ENCODE measurements at regions not wholly inside any gene's neighbourhood (a gene's known extent, or its start where the extent isn't known, plus 50 kb on each side); places are given as distances from the start of the nearest gene placed in this dataset.

DNA sequence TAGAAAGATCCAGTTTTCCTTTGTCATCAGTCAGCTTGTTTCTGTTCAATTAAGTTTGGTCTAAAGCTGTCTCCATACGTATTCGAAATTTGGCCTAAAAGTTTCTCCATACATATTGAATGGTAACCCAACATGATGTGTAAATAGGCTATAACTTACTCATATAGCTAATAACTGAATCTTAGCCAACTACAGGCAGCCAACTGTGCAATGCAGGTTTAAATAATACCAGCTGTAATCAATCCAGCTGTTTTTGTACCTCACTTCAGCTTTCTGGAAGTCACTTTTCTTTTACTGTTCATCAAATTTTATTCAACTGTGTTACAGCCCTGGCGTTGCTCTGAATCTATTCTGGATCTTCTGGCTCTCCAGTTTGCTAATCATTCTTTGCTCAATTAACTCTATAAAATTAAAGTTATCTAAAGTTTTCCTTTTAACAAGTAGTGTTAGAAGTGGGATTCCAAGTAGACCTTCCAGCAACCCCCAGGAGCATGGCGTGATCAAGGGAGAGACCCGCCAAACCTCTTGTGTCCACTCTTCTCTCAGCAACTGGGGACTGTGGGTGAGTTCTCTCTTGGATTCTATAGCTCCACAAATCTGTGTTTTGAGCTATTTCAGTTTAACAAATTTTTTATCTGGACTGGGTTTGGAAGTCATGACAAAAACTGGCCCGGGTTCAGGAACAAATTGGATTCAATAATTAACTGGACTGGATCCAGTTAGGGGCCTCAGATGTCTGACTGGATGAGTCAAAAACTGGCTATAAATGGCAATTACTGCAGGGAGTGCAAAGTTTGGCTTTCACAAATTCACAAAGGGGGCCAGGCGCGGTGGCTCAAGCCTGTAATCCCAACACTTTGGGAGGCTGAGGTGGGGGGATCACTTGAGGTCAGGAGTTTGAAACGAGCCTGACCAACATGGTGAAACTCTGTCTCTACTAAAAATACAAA lies 329.7 kb upstream of the ST6GAL2 start:
- Mint-ChIP-seq H3K4me1 (no peaks in the 10 kb centered on the region), H3K36me3 (no peaks in the 10 kb centered on the region), H3K9me3 (peaks cover 0 to 2% of the 10 kb centered on the region in 2 donors), H3K27ac (no peak overlapping the region), H3K4me3 (no peak overlapping the region), H3K27me3 (peaks cover 0 to 5% of the 10 kb centered on the region in 2 donors)
- ATAC-seq (replicated peaks), result no peak
- DNase-seq, result no peak

DNA sequence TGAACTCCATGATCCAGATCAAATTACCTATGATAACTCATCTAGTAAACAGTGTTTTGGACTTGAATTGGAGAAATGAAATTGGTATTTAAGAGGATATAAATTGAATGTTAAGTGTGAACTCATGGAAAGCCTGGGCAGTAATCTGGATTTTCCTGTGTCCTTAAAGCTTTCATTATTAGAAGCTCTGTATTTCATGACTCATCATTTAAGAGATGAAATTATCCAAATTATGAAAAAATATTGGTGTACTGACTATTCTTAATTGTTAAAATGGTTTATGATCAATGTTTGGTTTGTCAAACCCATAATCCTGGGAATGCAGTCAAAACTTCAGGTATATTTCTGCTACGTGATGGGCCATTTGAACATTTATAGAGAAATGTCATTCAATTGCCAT lies 332.2 kb upstream of the ST6GAL2 start:
- no peak overlapping the region for H3K27ac Mint-ChIP-seq
- H3K36me3 Mint-ChIP-seq, result no peaks in the 10 kb centered on the region
- H3K4me1 Mint-ChIP-seq, result no peaks in the 10 kb centered on the region
- H3K27me3 Mint-ChIP-seq, result no peaks in the 10 kb centered on the region
- DNase-seq (no peak), ATAC-seq (replicated peaks) (no peak)
- H3K4me3 Mint-ChIP-seq, result no peak overlapping the region
- H3K9me3 Mint-ChIP-seq, result peaks cover 2 to 4% of the 10 kb centered on the region in 2 donors

DNA sequence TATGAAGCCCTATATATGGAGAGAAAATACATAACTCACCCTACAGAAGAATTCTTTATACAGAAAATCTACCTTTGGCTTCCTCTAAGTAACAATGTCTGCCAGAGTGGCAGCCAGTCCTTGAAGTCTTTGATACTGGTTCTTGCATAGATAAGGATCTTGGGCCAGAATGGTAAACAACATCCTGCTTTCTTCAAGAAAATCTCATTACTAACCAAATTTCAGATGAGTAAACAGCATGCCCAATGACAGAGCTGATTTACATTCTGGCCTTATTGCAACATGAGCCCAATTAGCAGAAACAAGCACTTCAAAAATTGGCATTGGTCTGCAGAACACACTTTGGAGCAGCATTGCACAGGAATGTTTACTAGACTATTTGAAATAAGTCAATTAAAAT lies 336.5 kb upstream of the ST6GAL2 start:
- no peak overlapping the region for H3K4me3 Mint-ChIP-seq
- no peaks in the 10 kb centered on the region for H3K4me1 Mint-ChIP-seq
- H3K27ac Mint-ChIP-seq, result no peak overlapping the region
- ATAC-seq (replicated peaks), result no peak
- no peaks in the 10 kb centered on the region for H3K36me3 Mint-ChIP-seq
- DNase-seq, result no peak
- peaks cover 2 to 4% of the 10 kb centered on the region in 2 donors for H3K9me3 Mint-ChIP-seq
- H3K27me3 Mint-ChIP-seq, result no peaks in the 10 kb centered on the region

DNA sequence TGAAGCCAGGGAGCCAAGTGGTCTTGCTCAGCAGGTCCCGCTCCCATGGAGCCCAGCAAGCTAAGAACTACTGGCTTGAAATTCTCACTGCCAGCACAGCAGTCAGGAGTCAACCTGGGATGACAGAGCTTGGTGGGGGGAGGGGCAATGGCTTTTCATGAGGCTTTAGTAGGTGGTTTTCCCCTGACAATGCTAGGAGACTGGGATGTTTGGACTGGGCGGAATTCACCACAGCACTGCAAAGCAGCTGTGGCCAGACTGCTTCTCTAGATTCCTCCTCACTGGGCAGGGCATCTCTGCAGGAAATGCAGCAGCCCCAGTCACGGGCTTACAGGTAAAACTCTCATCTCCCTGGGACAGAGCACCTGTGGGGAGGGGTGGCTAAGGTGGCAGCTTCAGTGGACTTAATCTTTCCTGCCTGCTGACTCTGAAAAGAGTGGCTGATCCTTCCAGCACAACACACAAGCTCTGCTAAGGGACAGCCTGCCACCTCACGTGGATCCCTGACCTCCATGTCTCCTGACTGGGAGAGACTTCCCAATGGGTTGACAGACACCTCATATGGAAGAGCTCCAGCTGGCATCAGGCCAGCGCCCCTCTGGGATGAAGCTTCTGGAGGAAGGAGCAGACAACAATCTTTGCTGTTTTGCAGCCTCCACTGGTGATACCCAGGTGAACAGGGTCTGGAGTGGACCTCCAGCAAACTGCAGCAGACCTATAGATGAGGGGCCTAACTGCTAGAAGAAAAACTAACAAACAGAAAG lies 349.7 kb upstream of the ST6GAL2 start:
- no peak for DNase-seq
- H3K27ac Mint-ChIP-seq, result no peak overlapping the region
- no peak for ATAC-seq (replicated peaks)
- H3K36me3 Mint-ChIP-seq, result no peaks in the 10 kb centered on the region
- peaks cover 0 to 2% of the 10 kb centered on the region in 2 donors for H3K9me3 Mint-ChIP-seq
- no peaks in the 10 kb centered on the region for H3K4me1 Mint-ChIP-seq
- no peaks in the 10 kb centered on the region for H3K27me3 Mint-ChIP-seq
- no peak overlapping the region for H3K4me3 Mint-ChIP-seq

DNA sequence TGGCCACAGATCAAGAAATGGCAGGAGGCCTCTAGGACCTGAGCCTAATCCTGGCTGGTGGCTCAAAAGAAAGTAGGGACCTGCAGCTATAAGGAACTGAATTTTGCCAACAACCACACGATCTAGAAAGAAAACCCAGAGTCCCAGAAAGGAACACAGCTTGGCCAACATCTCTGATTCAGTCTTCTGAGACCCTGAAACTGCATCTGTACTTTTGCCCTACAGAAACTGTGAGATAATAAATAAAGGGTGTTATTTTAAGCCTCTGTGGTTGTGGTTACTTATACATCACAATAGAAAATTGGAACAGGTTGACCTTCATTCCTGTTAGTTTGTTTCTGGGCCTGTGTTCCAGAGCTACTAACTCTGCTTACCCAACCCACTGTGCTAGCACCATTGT lies 356.8 kb upstream of the ST6GAL2 start:
- DNase-seq, result no peak
- H3K4me1 Mint-ChIP-seq, result no peaks in the 10 kb centered on the region
- ATAC-seq (replicated peaks), result no peak
- no peaks in the 10 kb centered on the region for H3K36me3 Mint-ChIP-seq
- no peak overlapping the region for H3K4me3 Mint-ChIP-seq
- peaks cover 4% of the 10 kb centered on the region in 2 donors for H3K9me3 Mint-ChIP-seq
- H3K27ac Mint-ChIP-seq, result no peak overlapping the region
- no peaks in the 10 kb centered on the region for H3K27me3 Mint-ChIP-seq

DNA sequence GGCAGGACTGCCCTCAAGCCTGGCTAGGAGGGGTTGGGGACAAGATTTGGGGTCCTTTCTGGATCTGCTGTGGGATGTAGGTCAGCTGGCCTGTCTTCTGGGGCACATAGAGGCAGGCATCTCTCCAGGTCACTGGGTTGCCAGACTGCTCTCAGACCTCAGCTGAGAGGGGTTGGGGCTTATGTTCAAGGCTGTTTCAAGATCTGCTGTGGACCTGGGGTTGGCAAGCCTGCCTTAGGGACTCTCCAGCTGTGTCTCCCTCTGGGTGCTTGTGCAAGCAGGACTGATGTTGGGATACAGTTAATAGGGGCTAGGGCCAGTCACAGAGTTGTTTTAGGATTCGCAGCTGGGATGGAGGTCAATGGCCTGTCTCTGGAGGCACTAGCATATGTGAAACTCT lies 363.0 kb upstream of the ST6GAL2 start:
- Mint-ChIP-seq H3K27me3 (no peaks in the 10 kb centered on the region), H3K27ac (no peak overlapping the region), H3K9me3 (no peaks in the 10 kb centered on the region), H3K4me1 (no peaks in the 10 kb centered on the region), H3K4me3 (no peak overlapping the region), H3K36me3 (no peaks in the 10 kb centered on the region)
- no peak for ATAC-seq (replicated peaks)
- DNase-seq, result no peak

DNA sequence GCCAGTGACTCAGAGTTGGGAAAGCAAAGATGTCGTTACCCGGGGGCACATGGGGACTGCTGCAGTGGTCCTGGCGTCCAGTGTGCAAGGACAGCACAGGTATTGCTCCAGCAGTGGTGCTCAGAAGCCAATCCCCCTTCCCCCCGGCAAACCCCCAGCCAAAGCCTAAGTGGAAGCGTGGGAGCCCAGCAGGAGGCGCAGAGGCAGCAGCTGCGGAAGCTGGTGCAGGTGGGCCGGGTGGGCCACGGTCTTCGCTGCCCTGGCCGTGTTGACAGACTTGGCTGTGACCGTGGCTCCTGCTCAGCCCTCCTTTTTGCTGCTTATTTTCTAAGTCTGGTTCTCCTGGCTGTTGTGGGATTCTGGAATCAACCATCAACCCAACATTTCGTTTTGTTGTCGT lies 369.8 kb upstream of the ST6GAL2 start:
- no peak overlapping the region for H3K4me3 Mint-ChIP-seq
- H3K36me3 Mint-ChIP-seq, result no peaks in the 10 kb centered on the region
- no peaks in the 10 kb centered on the region for H3K27me3 Mint-ChIP-seq
- no peak for DNase-seq
- H3K4me1 Mint-ChIP-seq, result no peaks in the 10 kb centered on the region
- no peak overlapping the region for H3K27ac Mint-ChIP-seq
- H3K9me3 Mint-ChIP-seq, result peaks cover 1 to 7% of the 10 kb centered on the region in 2 donors
- no peak for ATAC-seq (replicated peaks)

DNA sequence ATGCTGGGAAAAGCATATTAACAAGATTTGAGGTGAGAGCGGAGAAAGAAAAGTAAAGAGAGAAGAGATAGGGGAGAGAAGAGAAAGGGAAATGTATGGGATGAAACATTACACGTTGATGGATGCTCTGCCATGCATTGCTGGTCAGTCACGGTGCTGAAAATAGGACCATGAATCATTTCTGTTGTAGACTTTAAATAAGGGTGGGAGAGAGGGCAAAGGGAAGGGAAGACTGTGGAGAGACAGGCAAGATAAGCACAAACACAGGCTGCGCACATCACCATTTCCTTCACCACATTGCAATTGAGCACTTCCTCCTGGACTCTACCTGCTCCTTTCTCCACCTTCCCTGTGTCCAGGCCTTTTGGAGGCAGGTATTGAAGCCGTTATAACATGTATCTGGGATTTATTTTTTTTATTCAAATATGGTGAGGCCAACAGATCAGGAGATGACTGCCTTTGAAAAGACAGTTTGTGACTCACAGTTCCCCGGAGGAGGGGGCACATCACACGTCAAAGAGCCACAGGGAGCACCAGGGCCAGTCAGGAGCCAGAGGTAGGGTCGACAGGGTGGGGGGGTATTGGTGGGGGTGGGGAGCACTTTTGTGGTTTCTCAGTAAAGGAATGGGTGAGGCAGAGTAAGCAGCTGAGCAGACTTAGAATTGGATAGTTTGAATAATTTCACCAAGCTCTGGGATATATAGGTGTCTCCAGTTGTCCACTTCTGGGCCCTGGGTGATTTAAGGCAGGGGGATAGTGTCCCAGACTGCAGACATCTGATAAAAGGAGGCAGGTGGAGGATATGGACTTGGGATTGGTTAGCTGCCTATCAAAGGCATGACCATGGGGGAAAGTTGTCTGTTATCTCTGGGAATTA lies 372.8 kb upstream of the ST6GAL2 start:
- H3K4me3 Mint-ChIP-seq, result no peak overlapping the region
- H3K36me3 Mint-ChIP-seq, result no peaks in the 10 kb centered on the region
- H3K9me3 Mint-ChIP-seq, result peaks cover 1 to 7% of the 10 kb centered on the region in 2 donors
- no peaks in the 10 kb centered on the region for H3K4me1 Mint-ChIP-seq
- no peak for ATAC-seq (replicated peaks)
- H3K27me3 Mint-ChIP-seq, result no peaks in the 10 kb centered on the region
- no peak overlapping the region for H3K27ac Mint-ChIP-seq
- DNase-seq, result no peak

DNA sequence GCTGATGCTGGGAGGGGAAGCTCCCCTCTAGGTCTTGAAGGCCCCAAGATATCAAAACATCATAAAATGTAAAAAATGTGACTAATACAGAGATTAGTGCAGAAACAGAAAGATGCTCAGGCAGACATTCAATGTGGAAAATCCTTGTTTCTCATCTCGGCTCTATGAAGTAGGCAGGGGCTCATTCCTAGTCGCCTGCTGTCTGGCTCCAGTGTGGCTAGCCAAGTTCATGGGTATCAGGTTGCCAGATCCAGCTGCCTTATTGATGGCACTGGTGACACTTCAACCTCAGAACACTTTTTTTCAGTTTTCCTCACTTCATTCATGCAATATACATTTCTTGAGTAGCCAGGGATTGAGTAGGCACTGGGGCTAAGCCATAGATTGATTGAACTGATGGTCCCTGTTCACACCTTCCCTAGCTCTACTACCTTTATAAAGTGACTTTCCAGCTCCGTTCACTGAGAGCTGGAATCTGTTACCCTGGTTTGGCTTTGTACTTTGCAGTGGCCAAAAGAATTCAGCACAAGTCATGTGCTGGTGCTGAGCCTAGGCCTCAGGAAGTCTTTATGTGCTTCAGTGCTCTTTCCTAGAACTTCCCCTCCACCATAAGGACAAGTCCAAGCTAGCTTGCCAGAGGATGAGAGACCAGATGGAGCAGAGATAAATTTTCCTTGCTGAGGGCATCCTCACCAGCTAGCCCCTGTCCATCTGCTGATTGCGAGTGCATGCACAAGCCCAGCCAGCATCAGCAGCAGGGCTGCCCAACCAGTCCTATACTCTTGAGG lies 373.6 kb upstream of the ST6GAL2 start:
- no peak for ATAC-seq (replicated peaks)
- Mint-ChIP-seq H3K4me3 (no peak overlapping the region), H3K9me3 (peaks cover 3 to 7% of the 10 kb centered on the region in 2 donors), H3K27ac (no peak overlapping the region), H3K4me1 (no peaks in the 10 kb centered on the region), H3K27me3 (no peaks in the 10 kb centered on the region), H3K36me3 (no peaks in the 10 kb centered on the region)
- DNase-seq, result no peak

DNA sequence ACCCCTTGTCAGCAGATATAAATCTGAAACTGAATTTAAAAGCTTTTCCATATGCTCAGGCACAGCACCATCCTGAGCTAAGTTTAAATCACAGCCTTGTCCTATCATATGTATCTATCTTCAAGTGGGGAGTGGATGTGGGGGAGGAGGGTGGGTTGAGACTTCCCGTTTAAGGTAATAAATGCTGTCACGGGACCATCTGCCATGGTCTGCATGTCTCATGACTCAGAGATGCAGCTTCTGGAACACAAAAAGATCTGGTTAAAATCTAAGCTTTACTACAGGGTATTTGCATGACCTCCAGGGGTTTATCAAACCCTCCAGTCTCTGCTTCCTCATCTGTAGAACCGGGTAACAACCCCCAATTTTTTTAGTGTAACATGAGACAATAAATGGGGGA lies 377.7 kb upstream of the ST6GAL2 start:
- no peak for ATAC-seq (replicated peaks)
- no peak for DNase-seq

DNA sequence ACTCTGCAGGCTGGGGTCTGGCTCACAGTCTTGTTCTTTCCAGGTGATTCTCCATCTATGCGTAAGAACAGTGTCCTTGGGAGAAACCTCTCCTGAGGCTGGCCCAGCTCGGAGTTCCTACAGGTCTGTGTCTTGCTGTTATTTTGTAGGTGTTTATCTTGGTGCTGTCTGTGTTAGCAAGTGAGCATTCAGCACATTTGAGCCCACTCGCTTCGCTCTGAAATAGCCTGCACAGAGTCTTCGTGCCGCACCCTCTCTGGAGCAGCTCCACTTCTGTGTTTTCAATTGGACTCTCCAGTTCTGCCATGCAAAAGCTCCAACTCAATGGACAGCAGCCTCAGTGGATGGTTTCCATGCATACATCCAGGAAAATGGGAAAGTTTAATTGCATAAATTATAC lies 378.2 kb upstream of the ST6GAL2 start:
- DNase-seq, result no peak
- no peak for ATAC-seq (replicated peaks)
- H3K27ac Mint-ChIP-seq, result no peak overlapping the region
- H3K4me1 Mint-ChIP-seq, result no peaks in the 10 kb centered on the region
- H3K4me3 Mint-ChIP-seq, result no peak overlapping the region
- H3K9me3 Mint-ChIP-seq, result peaks cover 3 to 4% of the 10 kb centered on the region in 2 donors
- no peaks in the 10 kb centered on the region for H3K27me3 Mint-ChIP-seq
- H3K36me3 Mint-ChIP-seq, result no peaks in the 10 kb centered on the region

More for the DNA sequence above, 377.7 kb upstream of the ST6GAL2 start:
- peaks cover 1 to 4% of the 10 kb centered on the region in 2 donors for H3K9me3 Mint-ChIP-seq
- H3K4me3 Mint-ChIP-seq, result no peak overlapping the region
- no peaks in the 10 kb centered on the region for H3K36me3 Mint-ChIP-seq
- no peaks in the 10 kb centered on the region for H3K4me1 Mint-ChIP-seq
- no peak overlapping the region for H3K27ac Mint-ChIP-seq
- H3K27me3 Mint-ChIP-seq, result no peaks in the 10 kb centered on the region

DNA sequence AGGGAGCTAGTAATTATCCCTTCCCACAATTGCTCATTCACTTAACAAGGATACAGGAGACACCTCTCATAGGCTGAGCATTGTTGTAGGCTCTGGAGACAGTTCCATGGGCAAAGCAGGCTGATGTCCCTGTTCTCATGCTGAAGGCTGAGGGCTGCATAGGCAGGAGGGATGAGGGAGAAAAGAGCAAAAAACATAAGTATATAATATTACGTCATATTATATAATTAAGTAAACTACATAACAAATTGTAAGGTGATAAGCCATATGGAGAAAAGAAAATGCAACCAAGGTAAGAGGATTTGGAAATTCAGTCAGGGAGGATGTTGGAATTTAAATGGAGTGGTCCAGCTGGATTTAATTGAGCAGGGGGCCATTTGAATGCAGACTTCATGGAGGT lies 380.6 kb upstream of the ST6GAL2 start:
- H3K4me1 Mint-ChIP-seq, result no peaks in the 10 kb centered on the region
- no peak for DNase-seq
- H3K9me3 Mint-ChIP-seq, result peaks cover 0 to 4% of the 10 kb centered on the region in 2 donors
- peaks cover 0 to 2% of the 10 kb centered on the region in 2 donors for H3K36me3 Mint-ChIP-seq
- no peak overlapping the region for H3K27ac Mint-ChIP-seq
- H3K4me3 Mint-ChIP-seq, result no peak overlapping the region
- H3K27me3 Mint-ChIP-seq, result no peaks in the 10 kb centered on the region
- no peak for ATAC-seq (replicated peaks)

DNA sequence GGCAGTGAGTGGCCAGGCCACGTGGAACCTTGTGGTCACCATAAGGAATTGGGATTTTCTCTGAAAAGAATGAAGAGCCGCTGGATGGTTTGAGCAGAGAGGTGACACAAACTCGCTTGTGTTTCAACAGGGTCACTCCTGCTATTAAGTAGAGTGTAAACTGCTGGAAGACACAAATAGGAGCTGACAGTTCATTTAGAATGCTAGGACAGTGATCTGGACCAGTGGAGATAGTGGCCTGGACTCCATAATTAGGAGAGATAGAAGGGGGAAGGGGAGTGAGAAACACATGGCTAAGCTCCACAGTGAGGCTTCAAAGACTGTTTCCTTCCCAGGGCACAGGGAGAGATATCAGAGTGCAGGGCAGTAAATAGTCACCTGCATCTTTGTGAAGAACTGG lies 381.1 kb upstream of the ST6GAL2 start:
- Mint-ChIP-seq H3K36me3 (peaks cover 0 to 3% of the 10 kb centered on the region in 2 donors), H3K27ac (no peak overlapping the region), H3K9me3 (peaks cover 0 to 4% of the 10 kb centered on the region in 2 donors), H3K4me3 (no peak overlapping the region), H3K27me3 (no peaks in the 10 kb centered on the region), H3K4me1 (no peaks in the 10 kb centered on the region)
- no peak for DNase-seq
- no peak for ATAC-seq (replicated peaks)
